ENCODE measurements at regions not wholly inside any gene's neighbourhood (a gene's known extent, or its start where the extent isn't known, plus 50 kb on each side); places are given as distances from the start of the nearest gene placed in this dataset.

- Mint-ChIP-seq H3K27ac (ENCODE audit: unreplicated experiment) (no peak overlapping the region), H3K4me3 (ENCODE audit: unreplicated experiment) (no peak overlapping the region), H3K27me3 (ENCODE audit: unreplicated experiment) (no peaks in the 10 kb centered on the region), H3K36me3 (ENCODE audit: unreplicated experiment) (no peaks in the 10 kb centered on the region), H3K4me1 (ENCODE audit: low read depth, unreplicated experiment) (peaks cover 2% of the 10 kb centered on the region), H3K9me3 (ENCODE audit: unreplicated experiment) (peaks cover 2% of the 10 kb centered on the region)
- TF ChIP-seq, protein P1, sequence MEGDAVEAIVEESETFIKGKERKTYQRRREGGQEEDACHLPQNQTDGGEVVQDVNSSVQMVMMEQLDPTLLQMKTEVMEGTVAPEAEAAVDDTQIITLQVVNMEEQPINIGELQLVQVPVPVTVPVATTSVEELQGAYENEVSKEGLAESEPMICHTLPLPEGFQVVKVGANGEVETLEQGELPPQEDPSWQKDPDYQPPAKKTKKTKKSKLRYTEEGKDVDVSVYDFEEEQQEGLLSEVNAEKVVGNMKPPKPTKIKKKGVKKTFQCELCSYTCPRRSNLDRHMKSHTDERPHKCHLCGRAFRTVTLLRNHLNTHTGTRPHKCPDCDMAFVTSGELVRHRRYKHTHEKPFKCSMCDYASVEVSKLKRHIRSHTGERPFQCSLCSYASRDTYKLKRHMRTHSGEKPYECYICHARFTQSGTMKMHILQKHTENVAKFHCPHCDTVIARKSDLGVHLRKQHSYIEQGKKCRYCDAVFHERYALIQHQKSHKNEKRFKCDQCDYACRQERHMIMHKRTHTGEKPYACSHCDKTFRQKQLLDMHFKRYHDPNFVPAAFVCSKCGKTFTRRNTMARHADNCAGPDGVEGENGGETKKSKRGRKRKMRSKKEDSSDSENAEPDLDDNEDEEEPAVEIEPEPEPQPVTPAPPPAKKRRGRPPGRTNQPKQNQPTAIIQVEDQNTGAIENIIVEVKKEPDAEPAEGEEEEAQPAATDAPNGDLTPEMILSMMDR (IDR thresholded peaks at IDR 0.05; ENCODE audit: partially characterized antibody, unreplicated experiment), result no peak
- no peak for DNase-seq
Measured at GRCh38 chr12:98341026-98341425, 174.4 kb upstream of the TMPO start.

GRCh38 chr12:98341732-98342131 lies 173.7 kb upstream of the TMPO start:
- Mint-ChIP-seq H3K36me3 (ENCODE audit: unreplicated experiment) (no peaks in the 10 kb centered on the region), H3K9me3 (ENCODE audit: unreplicated experiment) (peaks cover 2% of the 10 kb centered on the region), H3K4me3 (ENCODE audit: unreplicated experiment) (no peak overlapping the region), H3K27ac (ENCODE audit: unreplicated experiment) (no peak overlapping the region), H3K27me3 (ENCODE audit: unreplicated experiment) (no peaks in the 10 kb centered on the region), H3K4me1 (ENCODE audit: low read depth, unreplicated experiment) (peaks cover 2% of the 10 kb centered on the region)
- TF ChIP-seq, protein P1 (IDR thresholded peaks at IDR 0.05; ENCODE audit: partially characterized antibody, unreplicated experiment), result no peak
- DNase-seq, result no peak

DNA sequence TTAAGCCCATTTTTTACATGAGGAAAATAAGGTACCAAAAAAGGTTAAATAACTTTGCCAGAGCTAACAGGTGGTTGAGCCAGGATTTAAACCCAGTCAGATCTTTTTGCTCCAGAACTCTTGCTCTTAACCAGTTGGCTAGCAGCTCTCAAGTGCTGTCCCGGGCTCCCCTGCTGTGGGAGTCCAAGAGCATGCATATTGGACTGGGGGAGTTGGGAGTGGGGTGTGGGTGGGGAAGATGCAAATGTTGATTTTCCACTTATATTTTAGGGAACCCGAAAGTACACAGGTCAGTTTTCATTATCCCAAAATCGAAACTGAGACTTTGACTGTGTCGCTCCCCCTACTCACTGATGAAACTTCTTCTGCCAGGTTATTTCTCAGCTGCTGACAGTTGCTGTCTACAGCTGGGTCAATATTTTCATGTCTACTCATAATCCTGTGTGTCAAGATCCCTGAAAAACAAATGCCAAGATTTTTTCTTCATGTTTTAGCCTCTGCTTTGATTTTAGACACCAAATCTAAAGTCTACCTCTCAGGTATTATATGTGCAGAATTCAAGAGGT lies 172.3 kb upstream of the TMPO start:
- Mint-ChIP-seq H3K4me1 (ENCODE audit: low read depth, unreplicated experiment) (peaks cover 2% of the 10 kb centered on the region), H3K27ac (ENCODE audit: unreplicated experiment) (no peak overlapping the region), H3K36me3 (ENCODE audit: unreplicated experiment) (no peaks in the 10 kb centered on the region), H3K27me3 (ENCODE audit: unreplicated experiment) (no peaks in the 10 kb centered on the region), H3K9me3 (ENCODE audit: unreplicated experiment) (peaks cover 2% of the 10 kb centered on the region), H3K4me3 (ENCODE audit: unreplicated experiment) (no peak overlapping the region)
- no peak for DNase-seq
- TF ChIP-seq, protein P1 (IDR thresholded peaks at IDR 0.05; ENCODE audit: partially characterized antibody, unreplicated experiment), result no peak

- Mint-ChIP-seq H3K9me3 (ENCODE audit: unreplicated experiment) (peaks cover 2% of the 10 kb centered on the region), H3K4me1 (ENCODE audit: low read depth, unreplicated experiment) (peaks cover 2% of the 10 kb centered on the region), H3K36me3 (ENCODE audit: unreplicated experiment) (no peaks in the 10 kb centered on the region), H3K27ac (ENCODE audit: unreplicated experiment) (no peak overlapping the region), H3K4me3 (ENCODE audit: unreplicated experiment) (no peak overlapping the region), H3K27me3 (ENCODE audit: unreplicated experiment) (no peaks in the 10 kb centered on the region)
- DNase-seq, result no peak
- TF ChIP-seq, protein P1 (IDR thresholded peaks at IDR 0.05; ENCODE audit: partially characterized antibody, unreplicated experiment), result no peak
Measured at GRCh38 chr12:98344046-98344930, 171.1 kb upstream of the TMPO start.

GRCh38 chr12:98345308-98345876 lies 170.0 kb upstream of the TMPO start:
- Mint-ChIP-seq H3K27ac (ENCODE audit: unreplicated experiment) (no peak overlapping the region), H3K9me3 (ENCODE audit: unreplicated experiment) (peaks cover 2% of the 10 kb centered on the region), H3K4me3 (ENCODE audit: unreplicated experiment) (no peak overlapping the region), H3K36me3 (ENCODE audit: unreplicated experiment) (no peaks in the 10 kb centered on the region), H3K27me3 (ENCODE audit: unreplicated experiment) (no peaks in the 10 kb centered on the region), H3K4me1 (ENCODE audit: low read depth, unreplicated experiment) (peaks cover 2% of the 10 kb centered on the region)
- TF ChIP-seq, protein P1 (IDR thresholded peaks at IDR 0.05; ENCODE audit: partially characterized antibody, unreplicated experiment), result no peak
- DNase-seq, result no peak

All from glutamatergic neuron (in vitro differentiated cells).